HG02678 (cell line): ENCODE measurements at regions not wholly inside any gene's neighbourhood (a gene's known extent, or its start where the extent isn't known, plus 50 kb on each side); places are given as distances from the start of the nearest gene placed in this dataset.

Experiments used
- ATAC-seq: cut with Tn5 transposase; IDR thresholded peaks from one replicate; pipeline ENCODE4 v1.9.1; 2021; ENCODE audit warnings: mild to moderate bottlenecking, moderate library complexity; ENCODE audit not compliant: unreplicated experiment

- ATAC-seq: peak; percentile 40
Measured at GRCh38 chr14:34931206-34931605, 51.6 kb upstream of the SRP54 start.

- peak; percentile 65 for ATAC-seq
Measured at GRCh38 chr14:34930591-34931091, 52.2 kb upstream of the SRP54 start.

DNA sequence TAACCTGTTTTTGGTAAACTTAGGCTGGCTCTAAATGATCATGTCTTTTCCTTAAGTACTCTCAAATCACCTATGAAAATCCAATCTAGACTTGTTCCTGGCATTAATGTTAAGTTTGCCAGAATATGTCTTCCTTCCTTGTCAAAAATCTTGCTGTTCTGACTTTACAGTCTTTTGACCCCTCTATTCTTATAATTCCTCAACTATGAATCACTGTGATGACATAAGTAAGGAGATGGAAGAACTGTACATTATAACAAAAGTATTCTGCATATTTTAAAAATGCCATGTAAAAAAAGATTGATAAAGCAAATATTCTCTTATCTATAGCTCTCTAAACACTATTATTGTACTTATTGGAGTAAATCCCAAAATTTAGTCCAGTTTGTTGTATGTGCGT is 51.4 kb upstream of the BAZ1A start:
- no peak for ATAC-seq
